NT2/D1 (cell line): ENCODE measurements at regions not wholly inside any gene's neighbourhood (a gene's known extent, or its start where the extent isn't known, plus 50 kb on each side); places are given as distances from the start of the nearest gene placed in this dataset.

ENCODE experiments used
- DNase-seq: peaks from one replicate; pipeline ENCODE4 v3.0.0-alpha.2; 2011; ENCODE audit warnings: low read depth, low spot score
- H3K27me3 ChIP-seq: 2 replicates; pipeline ENCODE4 v1.6.0; 2011; ENCODE audit warnings: mild to moderate bottlenecking; ENCODE audit not compliant: insufficient read length, insufficient read depth
- H3K36me3 ChIP-seq: 2 replicates; pipeline ENCODE4 v1.6.1; 2011; ENCODE audit warnings: mild to moderate bottlenecking, low read length, mixed read lengths; ENCODE audit not compliant: insufficient read depth, insufficient read length
- H3K4me1 ChIP-seq: 2 replicates; pipeline ENCODE4 v1.5.1; 2011; ENCODE audit not compliant: insufficient read depth, insufficient read length
- H3K4me3 ChIP-seq: 2 replicates; pipeline ENCODE4 v1.5.1; 2011; ENCODE audit warnings: low read depth; ENCODE audit not compliant: insufficient read length
- H3K9ac ChIP-seq: 2 replicates; pipeline ENCODE4 v1.6.0; 2011; ENCODE audit warnings: low read depth; ENCODE audit not compliant: insufficient read length
- H3K9me3 ChIP-seq: 2 replicates; pipeline ENCODE4 v1.5.1; 2011; ENCODE audit warnings: mild to moderate bottlenecking, low read length; ENCODE audit not compliant: insufficient read depth
- SUZ12 ChIP-seq: IDR thresholded peaks from 2 replicates; pipeline ENCODE4 v1.6.1; 2011; ENCODE audit not compliant: insufficient read length, insufficient read depth; ENCODE audit errors: extremely low read depth
- YY1 ChIP-seq: IDR thresholded peaks from 2 replicates; pipeline ENCODE4 v1.6.1; 2011; ENCODE audit not compliant: insufficient read length, insufficient read depth
- ZNF274 ChIP-seq: IDR thresholded peaks from 2 replicates; pipeline ENCODE4 v1.6.1; 2011; ENCODE audit warnings: mild to moderate bottlenecking, low read depth, low read length

- TF ChIP-seq YY1 (no peak), SUZ12 (no peak), ZNF274 (no peak)
- no peaks in the 10 kb centered on the region for H3K36me3 ChIP-seq
- no peaks in the 10 kb centered on the region for H3K4me1 ChIP-seq
- no peak overlapping the region for H3K9ac ChIP-seq
- H3K9me3 ChIP-seq = no peaks in the 10 kb centered on the region
- no peak overlapping the region for H3K4me3 ChIP-seq
- H3K27me3 ChIP-seq = no peaks in the 10 kb centered on the region
- DNase-seq = no peak
Observed at GRCh38 chr5:111934511-111934910, 177.5 kb upstream of the NREP start.

GRCh38 chr5:111933086-111933485 lies 176.1 kb upstream of the NREP start:
- Histone ChIP-seq H3K27me3 (no peaks in the 10 kb centered on the region), H3K4me1 (no peaks in the 10 kb centered on the region), H3K9me3 (no peaks in the 10 kb centered on the region), H3K4me3 (no peak overlapping the region), H3K36me3 (no peaks in the 10 kb centered on the region), H3K9ac (no peak overlapping the region)
- no peak for DNase-seq
- TF ChIP-seq ZNF274 = no peak
- no peak for TF ChIP-seq SUZ12
- no peak for TF ChIP-seq YY1

GRCh38 chr5:111932628-111933027 lies 175.6 kb upstream of the NREP start:
- no peak for DNase-seq
- H3K4me3 ChIP-seq = no peak overlapping the region

GRCh38 chr5:111932199-111932598 lies 175.2 kb upstream of the NREP start:
- TF ChIP-seq YY1 (no peak), ZNF274 (no peak), SUZ12 (no peak)

More at GRCh38 chr5:111932628-111933027, 175.6 kb upstream of the NREP start:
- no peaks in the 10 kb centered on the region for H3K4me1 ChIP-seq
- TF ChIP-seq SUZ12 (no peak), YY1 (no peak), ZNF274 (no peak)
- H3K27me3 ChIP-seq = no peaks in the 10 kb centered on the region
- no peak overlapping the region for H3K9ac ChIP-seq
- no peaks in the 10 kb centered on the region for H3K36me3 ChIP-seq
- no peaks in the 10 kb centered on the region for H3K9me3 ChIP-seq

GRCh38 chr5:111931655-111932054 lies 174.7 kb upstream of the NREP start:
- Histone ChIP-seq H3K4me1 (no peaks in the 10 kb centered on the region), H3K36me3 (no peaks in the 10 kb centered on the region), H3K4me3 (no peak overlapping the region), H3K27me3 (no peaks in the 10 kb centered on the region), H3K9ac (no peak overlapping the region), H3K9me3 (no peaks in the 10 kb centered on the region)
- DNase-seq = no peak
- no peak for TF ChIP-seq SUZ12
- no peak for TF ChIP-seq ZNF274
- TF ChIP-seq YY1 = no peak

More at GRCh38 chr5:111932199-111932598, 175.2 kb upstream of the NREP start:
- Histone ChIP-seq H3K4me3 (no peak overlapping the region), H3K9ac (no peak overlapping the region), H3K9me3 (no peaks in the 10 kb centered on the region), H3K36me3 (no peaks in the 10 kb centered on the region), H3K4me1 (no peaks in the 10 kb centered on the region), H3K27me3 (no peaks in the 10 kb centered on the region)
- DNase-seq = no peak

GRCh38 chr5:111930905-111931461 lies 174.0 kb upstream of the NREP start:
- H3K9me3 ChIP-seq = no peaks in the 10 kb centered on the region
- no peak overlapping the region for H3K9ac ChIP-seq
- no peaks in the 10 kb centered on the region for H3K4me1 ChIP-seq
- no peak for DNase-seq
- no peaks in the 10 kb centered on the region for H3K27me3 ChIP-seq
- TF ChIP-seq SUZ12 (no peak), YY1 (no peak), ZNF274 (no peak)
- no peaks in the 10 kb centered on the region for H3K36me3 ChIP-seq
- H3K4me3 ChIP-seq = no peak overlapping the region

GRCh38 chr5:111930449-111930848 lies 173.5 kb upstream of the NREP start:
- H3K4me1 ChIP-seq = no peaks in the 10 kb centered on the region
- no peak for DNase-seq
- TF ChIP-seq YY1 (no peak), ZNF274 (no peak), SUZ12 (no peak)
- no peaks in the 10 kb centered on the region for H3K36me3 ChIP-seq
- no peak overlapping the region for H3K9ac ChIP-seq
- H3K27me3 ChIP-seq = no peaks in the 10 kb centered on the region
- no peak overlapping the region for H3K4me3 ChIP-seq
- H3K9me3 ChIP-seq = no peaks in the 10 kb centered on the region
